ENCODE measurements at regions not wholly inside any gene's neighbourhood (a gene's known extent, or its start where the extent isn't known, plus 50 kb on each side); places are given as distances from the start of the nearest gene placed in this dataset.

- H2AFZ ChIP-seq, result no peak overlapping the region
- no peaks in the 10 kb centered on the region for H3K27me3 Mint-ChIP-seq (ENCODE audit: insufficient read depth, low read depth, poor library complexity)
- no peak overlapping the region for H3K27ac Mint-ChIP-seq
- H3F3A ChIP-seq (replicated peaks; ENCODE audit: low read depth), result no peaks in the 10 kb centered on the region
- no peaks in the 10 kb centered on the region for H3K27me3 ChIP-seq (ENCODE audit: insufficient read depth)
- no peak for TF ChIP-seq POLR2AphosphoS5 (IDR thresholded peaks at IDR 0.05; ENCODE audit: low read depth)
- no peak for TF ChIP-seq ETS1 (IDR thresholded peaks at IDR 0.05)
- no peak for TF ChIP-seq ZNF331 (CRISPR knock-in tag; IDR thresholded peaks at IDR 0.05; ENCODE audit: low read depth)
- no peak for TF ChIP-seq ZNF462 (CRISPR knock-in tag; IDR thresholded peaks at IDR 0.05)
- no peak for TF ChIP-seq EZH2 (IDR thresholded peaks at IDR 0.05; ENCODE audit: low read depth, unreplicated experiment)
- H3K4me3 ChIP-seq, result no peak overlapping the region
- H3K27ac ChIP-seq (ENCODE audit: low read depth), result no peak overlapping the region
- no peaks in the 10 kb centered on the region for H3K9me2 ChIP-seq (ENCODE audit: insufficient read depth)
- H3K79me2 ChIP-seq (replicated peaks; ENCODE audit: insufficient read depth), result no peaks in the 10 kb centered on the region
- no peak overlapping the region for H3K4me3 Mint-ChIP-seq
- no peaks in the 10 kb centered on the region for H3K36me3 Mint-ChIP-seq (ENCODE audit: low read depth)
- H3K4me1 ChIP-seq (ENCODE audit: insufficient read depth), result peaks cover 3% of the 10 kb centered on the region; the same call in 1 of the 2 replicates
- no peaks in the 10 kb centered on the region for H3K9me3 Mint-ChIP-seq
- DNase-seq (ENCODE audit: low spot score), result no peak
- no peak for ATAC-seq
- H4K20me1 ChIP-seq (replicated peaks; ENCODE audit: insufficient read depth), result no peaks in the 10 kb centered on the region
- no peaks in the 10 kb centered on the region for H3K36me3 ChIP-seq (ENCODE audit: insufficient read depth)
- peaks cover 12% of the 10 kb centered on the region for H3K4me1 Mint-ChIP-seq
- no peak overlapping the region for H3K4me2 ChIP-seq
Observed at GRCh38 chr17:63126607-63127006, 160.6 kb downstream of the TANC2 start.

GRCh38 chr17:63132459-63132911, 166.4 kb downstream of the TANC2 start:
- ATAC-seq, result no peak
- no peak overlapping the region; the same call in 1 of the 2 replicates for H3K27ac ChIP-seq (ENCODE audit: low read depth)
- H3K79me2 ChIP-seq (replicated peaks; ENCODE audit: insufficient read depth), result no peaks in the 10 kb centered on the region

More at GRCh38 chr17:63132459-63132911, 166.4 kb downstream of the TANC2 start:
- no peaks in the 10 kb centered on the region for H3F3A ChIP-seq (replicated peaks; ENCODE audit: low read depth)
- H4K20me1 ChIP-seq (replicated peaks; ENCODE audit: insufficient read depth), result no peaks in the 10 kb centered on the region
- no peaks in the 10 kb centered on the region for H3K27me3 Mint-ChIP-seq (ENCODE audit: insufficient read depth, low read depth, poor library complexity)
- peaks cover 17% of the 10 kb centered on the region for H3K4me1 Mint-ChIP-seq
- peaks cover 20% of the 10 kb centered on the region for H3K4me1 ChIP-seq (ENCODE audit: insufficient read depth)
- no peak overlapping the region for H3K27ac Mint-ChIP-seq
- no peaks in the 10 kb centered on the region for H3K9me3 Mint-ChIP-seq
- no peaks in the 10 kb centered on the region for H3K36me3 Mint-ChIP-seq (ENCODE audit: low read depth)
- H3K4me2 ChIP-seq, result no peak overlapping the region
- no peak overlapping the region for H2AFZ ChIP-seq
- DNase-seq (ENCODE audit: low spot score), result no peak
- no peaks in the 10 kb centered on the region for H3K9me2 ChIP-seq (ENCODE audit: insufficient read depth)
- H3K36me3 ChIP-seq (ENCODE audit: insufficient read depth), result no peaks in the 10 kb centered on the region
- no peak overlapping the region for H3K4me3 Mint-ChIP-seq
- no peaks in the 10 kb centered on the region for H3K27me3 ChIP-seq (ENCODE audit: insufficient read depth)
- TF ChIP-seq NANOG (IDR thresholded peaks at IDR 0.05; ENCODE audit: borderline replicate concordance), result no peak
- TF ChIP-seq CREB1 (CRISPR knock-in tag; IDR thresholded peaks at IDR 0.05; ENCODE audit: low read depth), result no peak
- no peak for TF ChIP-seq EZH2 (IDR thresholded peaks at IDR 0.05; ENCODE audit: low read depth, unreplicated experiment)
- TF ChIP-seq STAT1 (IDR thresholded peaks at IDR 0.05; ENCODE audit: unreplicated experiment), result no peak
- no peak overlapping the region for H3K4me3 ChIP-seq
